HEK293T (cell line): ENCODE measurements at regions not wholly inside any gene's neighbourhood (a gene's known extent, or its start where the extent isn't known, plus 50 kb on each side); places are given as distances from the start of the nearest gene placed in this dataset.

Source experiments
- ARNT ChIP-seq: fragments of 450-650 bp; IDR thresholded peaks from 2 replicates; pipeline ENCODE4 v1.6.1; 2017; ENCODE audit warnings: mild to moderate bottlenecking
- BHLHE40 ChIP-seq: fragments of 450-650 bp; IDR thresholded peaks from 2 replicates; pipeline ENCODE4 v1.6.1; 2016; ENCODE audit warnings: mild to moderate bottlenecking, moderate library complexity, borderline replicate concordance
- ELF4 ChIP-seq: fragments of 450-650 bp; IDR thresholded peaks from 2 replicates; pipeline ENCODE4 v1.6.1; 2017; ENCODE audit warnings: antibody characterized with exemption
- FOXA1 ChIP-seq: fragments of 450-650 bp; IDR thresholded peaks from 2 replicates; pipeline ENCODE4 v1.6.1; 2016; ENCODE audit warnings: mild to moderate bottlenecking
- FOXK2 ChIP-seq: fragments of 450-650 bp; IDR thresholded peaks from 2 replicates; pipeline ENCODE4 v1.6.1; 2016; ENCODE audit warnings: mild to moderate bottlenecking
- FOXM1 ChIP-seq: fragments of 450-650 bp; IDR thresholded peaks from 2 replicates; pipeline ENCODE4 v1.6.1; 2017; ENCODE audit warnings: mild to moderate bottlenecking, borderline replicate concordance
- HDGF ChIP-seq: fragments of 450-650 bp; IDR thresholded peaks from 2 replicates; pipeline ENCODE4 v1.6.1; 2017; ENCODE audit warnings: antibody characterized with exemption, borderline replicate concordance
- L3MBTL2 ChIP-seq: fragments of 450-650 bp; conservative IDR thresholded peaks from 2 replicates; pipeline ENCODE4 v1.6.1; 2016; ENCODE audit warnings: mild to moderate bottlenecking
- NFRKB ChIP-seq: fragments of 450-650 bp; IDR thresholded peaks from 2 replicates; pipeline ENCODE4 v1.6.1; 2016; ENCODE audit warnings: mild to moderate bottlenecking, moderate library complexity
- SP1 ChIP-seq: fragments of 450-650 bp; IDR thresholded peaks from 2 replicates; pipeline ENCODE4 v1.6.1; 2017
- SUZ12 ChIP-seq: fragments of 450-650 bp; IDR thresholded peaks from 2 replicates; pipeline ENCODE4 v1.6.1; 2016; ENCODE audit warnings: mild to moderate bottlenecking
- TARDBP ChIP-seq: fragments of 450-650 bp; IDR thresholded peaks from 2 replicates; pipeline ENCODE4 v1.6.1; 2016
- ZNF384 ChIP-seq: fragments of 450-650 bp; IDR thresholded peaks from 2 replicates; pipeline ENCODE4 v1.6.1; 2016
- TF ChIP-seq, protein P1 (sequence below): fragments of 450-650 bp; IDR thresholded peaks from 2 replicates; pipeline ENCODE4 v1.6.1; 2016

DNA sequence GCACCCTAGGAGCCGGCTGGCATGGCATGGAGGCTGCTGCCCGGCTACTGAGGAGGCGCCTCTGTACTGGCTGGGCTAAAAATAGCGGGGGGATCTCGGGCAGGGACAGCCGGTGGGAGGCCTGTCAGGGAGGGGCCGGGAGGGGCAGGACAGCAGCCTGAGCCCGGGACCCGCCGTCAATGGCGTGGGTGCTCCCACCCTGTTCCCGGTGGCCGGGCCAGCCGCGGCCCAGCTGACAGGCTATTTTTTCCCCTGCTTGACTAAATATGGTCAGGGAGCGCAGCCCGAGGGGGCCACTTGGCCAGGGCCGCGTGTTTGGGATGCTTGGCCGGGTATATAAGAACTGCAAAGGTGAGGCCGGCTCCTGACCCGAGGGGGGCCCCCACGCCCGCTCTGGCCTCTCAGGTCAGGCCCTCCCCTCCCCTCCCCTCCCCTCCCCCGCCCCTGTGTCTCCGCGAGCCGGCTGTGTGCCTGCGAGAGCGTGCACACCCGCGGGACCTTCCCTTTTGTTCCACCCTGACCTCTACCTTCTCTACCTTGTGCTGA, 74.4 kb upstream of the GATA5 start:
- TF ChIP-seq, protein P1, sequence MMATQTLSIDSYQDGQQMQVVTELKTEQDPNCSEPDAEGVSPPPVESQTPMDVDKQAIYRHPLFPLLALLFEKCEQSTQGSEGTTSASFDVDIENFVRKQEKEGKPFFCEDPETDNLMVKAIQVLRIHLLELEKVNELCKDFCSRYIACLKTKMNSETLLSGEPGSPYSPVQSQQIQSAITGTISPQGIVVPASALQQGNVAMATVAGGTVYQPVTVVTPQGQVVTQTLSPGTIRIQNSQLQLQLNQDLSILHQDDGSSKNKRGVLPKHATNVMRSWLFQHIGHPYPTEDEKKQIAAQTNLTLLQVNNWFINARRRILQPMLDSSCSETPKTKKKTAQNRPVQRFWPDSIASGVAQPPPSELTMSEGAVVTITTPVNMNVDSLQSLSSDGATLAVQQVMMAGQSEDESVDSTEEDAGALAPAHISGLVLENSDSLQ, result no peak
- no peak for TF ChIP-seq FOXM1
- no peak for TF ChIP-seq BHLHE40
- no peak for TF ChIP-seq SP1
- TF ChIP-seq SUZ12, result no peak
- no peak for TF ChIP-seq ARNT
- TF ChIP-seq FOXA1, result no peak
- TF ChIP-seq NFRKB, result no peak
- TF ChIP-seq TARDBP, result no peak
- no peak for TF ChIP-seq HDGF
- TF ChIP-seq FOXK2, result no peak
- TF ChIP-seq ZNF384, result no peak
- TF ChIP-seq ELF4, result no peak
- no peak for TF ChIP-seq L3MBTL2
